ENCODE measurements at regions not wholly inside any gene's neighbourhood (a gene's known extent, or its start where the extent isn't known, plus 50 kb on each side); places are given as distances from the start of the nearest gene placed in this dataset.

DNA sequence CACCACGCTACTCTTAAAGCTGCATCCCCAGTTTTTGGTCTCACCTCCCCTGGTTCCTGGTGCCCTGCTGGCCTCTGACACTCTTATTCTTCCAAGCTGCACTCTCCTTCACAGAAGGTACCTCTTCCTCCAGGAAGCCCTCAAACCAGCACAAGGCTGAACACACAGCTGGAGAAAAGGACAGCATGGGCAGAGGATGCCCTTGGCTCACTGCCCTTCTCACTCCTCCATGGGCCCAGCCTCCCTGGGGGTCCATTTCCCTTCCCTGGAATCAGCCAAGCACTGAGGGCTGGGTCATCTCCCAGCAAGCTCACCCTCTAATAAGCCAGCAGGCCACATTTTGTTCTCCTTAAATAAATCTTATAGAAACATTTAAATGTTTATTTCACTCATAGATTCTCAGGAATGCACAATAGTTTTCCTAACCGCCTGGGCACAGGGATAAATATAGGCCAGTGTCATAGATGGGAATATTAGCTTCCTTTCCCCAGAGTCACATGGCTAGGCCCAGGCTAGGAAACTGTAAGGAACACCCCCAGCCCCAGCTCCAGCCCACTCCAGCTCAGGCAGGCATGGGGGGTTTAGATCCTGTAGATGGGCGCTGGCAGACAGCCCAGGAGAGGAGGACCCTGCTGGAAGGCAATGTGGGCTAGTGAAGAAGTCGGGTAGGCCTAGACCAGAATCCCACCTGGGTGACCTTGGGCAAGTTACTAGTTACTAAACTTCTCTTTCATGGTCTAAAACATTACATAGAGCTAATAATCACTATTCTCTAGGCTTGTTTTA is 51.5 kb downstream of the IRAG1 start:
- no peak for DNase-seq (ENCODE audit: extremely low read depth, low read depth)

GRCh38 chr11:10641177-10641911 is 52.2 kb downstream of the IRAG1 start:
- no peak for DNase-seq (ENCODE audit: extremely low read depth, low read depth)
- TF ChIP-seq CTCF (IDR thresholded peaks at IDR 0.05; ENCODE audit: low read depth, low read length): no peak

More for the DNA sequence above, 51.5 kb downstream of the IRAG1 start:
- no peak for TF ChIP-seq CTCF (IDR thresholded peaks at IDR 0.05; ENCODE audit: low read depth, low read length)

DNA sequence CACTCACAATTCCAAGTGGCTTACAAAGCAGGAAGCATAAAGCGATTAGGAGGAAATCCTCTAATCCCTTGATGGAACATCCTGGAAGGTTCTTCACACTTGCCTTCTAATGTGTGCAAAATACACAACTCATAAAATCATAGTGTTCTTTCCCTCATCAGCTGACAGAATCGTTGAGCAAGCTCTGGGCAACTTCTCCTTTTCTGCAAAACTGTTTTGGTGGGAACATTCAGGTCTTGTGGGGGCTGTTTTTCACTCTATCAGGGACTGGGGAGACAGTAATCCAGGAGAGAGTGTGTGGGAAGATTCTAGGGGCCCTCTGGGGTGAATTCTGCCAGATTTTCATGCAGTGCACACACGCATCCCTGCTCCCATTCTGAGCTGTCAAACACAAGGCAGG is 53.2 kb downstream of the IRAG1 start:
- no peak for DNase-seq (ENCODE audit: extremely low read depth, low read depth)
- TF ChIP-seq CTCF (IDR thresholded peaks at IDR 0.05; ENCODE audit: low read depth, low read length): no peak

DNA sequence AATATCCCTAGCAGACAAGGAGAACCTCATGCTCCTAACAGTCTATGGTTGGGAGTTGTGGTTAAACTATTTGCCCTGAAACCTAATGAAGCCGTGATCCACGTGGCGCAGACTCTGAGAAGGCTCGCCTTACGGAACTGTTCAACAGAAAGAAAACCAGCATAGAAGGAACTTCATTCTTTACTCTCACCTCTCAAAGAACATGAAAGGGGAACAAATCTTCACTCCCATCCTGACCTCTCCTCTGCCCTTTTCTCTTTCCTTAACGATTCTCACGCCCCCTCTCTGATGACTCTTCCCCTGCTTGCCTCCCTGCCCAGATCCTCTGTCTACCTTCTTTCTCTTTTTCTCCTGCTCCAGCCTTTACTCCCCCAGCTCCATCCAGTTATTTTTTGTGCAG is 54.2 kb downstream of the IRAG1 start:
- DNase-seq (ENCODE audit: extremely low read depth, low read depth): no peak
- TF ChIP-seq CTCF (IDR thresholded peaks at IDR 0.05; ENCODE audit: low read depth, low read length): no peak

DNA sequence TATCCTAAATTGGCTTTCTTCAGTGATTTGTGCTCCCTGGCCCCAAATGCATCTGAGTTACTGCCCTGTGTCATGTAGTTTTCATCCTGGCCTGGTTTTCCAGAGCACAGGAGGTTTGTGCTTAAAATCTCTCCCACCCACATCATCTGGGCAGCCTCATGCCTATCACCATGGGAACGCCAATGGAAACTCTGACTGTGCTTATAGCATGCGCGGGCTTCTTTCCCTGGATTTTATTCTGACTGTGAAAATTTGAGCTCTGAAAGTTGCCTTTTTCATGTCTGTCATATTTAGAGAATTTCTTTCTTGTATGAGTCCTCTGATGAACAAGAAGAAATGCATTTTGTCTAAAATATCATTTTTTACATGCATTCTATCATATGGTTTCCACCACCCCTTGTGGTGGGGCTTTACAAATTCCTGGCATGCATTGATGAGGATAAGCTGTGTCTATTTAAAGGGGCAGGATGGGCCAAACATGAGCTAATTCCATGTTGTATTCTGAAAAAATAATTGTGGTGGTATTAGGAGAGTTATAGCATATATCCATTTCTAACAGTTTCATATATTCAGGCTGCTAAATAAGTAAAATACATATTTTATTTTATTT is 55.1 kb downstream of the IRAG1 start:
- no peak for TF ChIP-seq CTCF (IDR thresholded peaks at IDR 0.05; ENCODE audit: low read depth, low read length)

DNA sequence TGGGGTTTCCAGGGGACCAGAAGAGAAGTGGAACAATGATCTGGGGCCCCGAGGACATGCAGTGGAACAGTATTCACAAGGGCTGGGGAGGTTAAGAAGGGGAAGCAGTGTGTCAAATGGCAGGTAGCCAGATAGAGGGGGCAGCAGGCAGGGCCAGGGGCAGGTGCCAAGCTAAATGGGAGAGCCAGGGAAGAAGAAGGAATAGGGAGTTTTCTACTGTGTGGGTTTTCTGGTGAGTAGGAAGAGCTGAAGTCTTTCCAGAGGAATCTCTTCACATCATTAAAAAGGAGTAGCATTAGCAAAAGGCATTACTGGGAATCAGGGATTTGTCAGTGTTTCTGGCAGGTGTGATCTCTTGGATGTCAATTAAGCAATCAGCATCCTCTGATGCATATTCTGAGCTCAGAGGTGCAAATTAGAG is 55.8 kb downstream of the IRAG1 start:
- no peak for DNase-seq (ENCODE audit: extremely low read depth, low read depth)
- TF ChIP-seq CTCF (IDR thresholded peaks at IDR 0.05; ENCODE audit: low read depth, low read length): no peak

More for the DNA sequence above, 55.1 kb downstream of the IRAG1 start:
- DNase-seq (ENCODE audit: extremely low read depth, low read depth): no peak

DNA sequence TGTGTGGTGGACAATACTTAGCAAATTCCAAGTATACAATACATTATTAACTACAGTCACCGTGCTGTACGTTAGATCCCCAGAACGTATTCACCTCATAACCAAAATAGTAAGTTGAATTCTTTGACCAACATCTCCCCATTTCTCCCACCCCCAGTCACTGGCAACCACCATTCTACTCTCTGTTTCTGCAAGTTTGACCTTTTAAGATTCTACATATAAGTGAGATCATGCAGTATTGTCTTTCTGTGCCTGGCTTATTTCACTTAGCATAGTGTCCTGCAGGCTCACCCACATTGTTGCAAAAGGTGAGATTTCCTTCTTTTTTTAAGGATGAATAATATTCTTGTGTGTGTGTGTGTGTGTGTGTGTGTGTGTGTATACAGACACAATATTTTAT is 59.1 kb downstream of the IRAG1 start:
- no peak for DNase-seq (ENCODE audit: extremely low read depth, low read depth)
- TF ChIP-seq CTCF (IDR thresholded peaks at IDR 0.05; ENCODE audit: low read depth, low read length): no peak

Measured in AG09319 (cell line).